K562 (cell line): ENCODE measurements at regions not wholly inside any gene's neighbourhood (a gene's known extent, or its start where the extent isn't known, plus 50 kb on each side); places are given as distances from the start of the nearest gene placed in this dataset.

ENCODE experiments used
- ATAC-seq: fragments of 200-7000 bp; cut with Tn5 transposase; 3 replicates; pipeline ENCODE4 v1.9.1; 2020; ENCODE audit warnings: moderate library complexity
- BruUV-seq: library from RNA; stranded (reverse); fragments of 400-500 nt; replicated peaks from 2 replicates; lab custom pipeline; 2021; lab: Mats Ljungman, UMichigan
- CTCF ChIA-PET: fragments of 300-600 bp; formaldehyde crosslinking; extraction: SDS; loops from one replicate; lab custom pipeline; 2021; ENCODE audit warnings: low intra/inter-chr PET ratio; lab: Yijun Ruan, JAX
- POLR2A ChIA-PET: fragments of 300-600, 350-650 bp; sonication (Branson Sonifier 250); formaldehyde crosslinking; extraction: SDS; loops from one replicate; lab custom pipeline; 2021; ENCODE audit warnings: antibody characterized with exemption, inconsistent platforms; lab: Yijun Ruan, JAX
- DNase-seq, 4 experiments: peaks; one replicate each; pipeline versions ENCODE4 v3.0.0 to v3.0.0-alpha.2; 2011 to 2018; ENCODE audit warnings: low spot score in 3 of 4, mixed read lengths in 3 of 4; ENCODE audit errors: extremely low read depth in 1 of 4
- FAIRE-seq: peaks from 2 replicates; lab custom pipeline; 2011; peaks lifted over from hg19 to GRCh38; lab: Jason Lieb, UNC
- H2AFZ ChIP-seq: 2 replicates; pipeline ENCODE4 v1.6.0; 2011; ENCODE audit warnings: low read depth, low read length, control low read depth, inconsistent platforms
- H3K27ac ChIP-seq: fragments of 200-600 bp; 3 replicates; pipeline ENCODE4 v1.8.0; 2011; ENCODE audit warnings: low read depth, mild to moderate bottlenecking, control low read depth, inconsistent platforms, low read length, moderate library complexity, mixed read lengths; ENCODE audit errors: extremely low read depth
- H3K27me3 ChIP-seq, 2 experiments: fragments of 300-600 bp in 1 of 2; 2 replicates in 1 of 2; 3 replicates in 1 of 2; pipeline versions ENCODE4 v1.6.0 to v1.8.0; 2011; ENCODE audit warnings: inconsistent platforms in 2 of 2, low read length in 2 of 2, mild to moderate bottlenecking in 1 of 2, mixed read lengths in 1 of 2, moderate library complexity in 1 of 2; ENCODE audit not compliant: control insufficient read depth in 2 of 2, insufficient read depth in 2 of 2
- H3K36me3 ChIP-seq: fragments of 300-600 bp; 3 replicates; pipeline ENCODE4 v1.8.0; 2011; ENCODE audit warnings: mild to moderate bottlenecking, low read length, inconsistent platforms; ENCODE audit not compliant: control insufficient read depth, insufficient read depth
- H3K4me1 ChIP-seq, 2 experiments: fragments of 200-600 bp in 1 of 2; replicated peaks in 1 of 2; 2 replicates in 1 of 2; 3 replicates in 1 of 2; pipeline versions ENCODE4 v1.5.1 to v1.8.0; 2011; ENCODE audit warnings: inconsistent platforms in 2 of 2, low read length in 2 of 2, mild to moderate bottlenecking in 1 of 2, mixed read lengths in 1 of 2, moderate library complexity in 1 of 2; ENCODE audit not compliant: control insufficient read depth in 2 of 2, insufficient read depth in 2 of 2
- H3K4me2 ChIP-seq: 2 replicates; pipeline ENCODE4 v1.6.1; 2011; ENCODE audit warnings: low read length, control low read depth, inconsistent platforms, mixed read lengths; ENCODE audit not compliant: insufficient read depth
- H3K4me3 ChIP-seq: fragments of 200-600 bp; sonication (generic), shearing (Covaris generic); 2 replicates; pipeline ENCODE4 v1.5.1; 2016; ENCODE audit warnings: control low read depth, inconsistent platforms
- H3K79me2 ChIP-seq: fragments of 200-600 bp; 3 replicates; pipeline ENCODE4 v1.8.0; 2011; ENCODE audit warnings: low read length, inconsistent platforms; ENCODE audit not compliant: control insufficient read depth, insufficient read depth
- H3K9ac ChIP-seq, 2 experiments: 2 replicates each; pipeline versions ENCODE4 v1.6.0 to v1.6.1; 2011; ENCODE audit warnings: low read depth in 2 of 2, low read length in 2 of 2, control low read depth in 1 of 2, inconsistent platforms in 1 of 2, mild to moderate bottlenecking in 1 of 2, mixed read lengths in 1 of 2; ENCODE audit not compliant: insufficient read depth in 1 of 2
- H3K9me1 ChIP-seq: one replicate; pipeline ENCODE4 v1.6.0; 2011; ENCODE audit warnings: inconsistent platforms, mild to moderate bottlenecking, low read length, moderate library complexity; ENCODE audit not compliant: control insufficient read depth, insufficient read depth
- H3K9me3 ChIP-seq: replicated peaks from 2 replicates; pipeline ENCODE4 v1.5.1; 2011; ENCODE audit warnings: low read depth, low read length, inconsistent platforms; ENCODE audit not compliant: control insufficient read depth, insufficient read depth
- H4K20me1 ChIP-seq: replicated peaks from 2 replicates; pipeline ENCODE4 v1.6.1; 2011; ENCODE audit warnings: low read length, inconsistent platforms, mixed read lengths; ENCODE audit not compliant: control insufficient read depth, insufficient read depth
- CREBBP ChIP-seq: IDR thresholded peaks from one replicate; pipeline ENCODE4 v1.6.1; 2012; ENCODE audit warnings: low read depth, mild to moderate bottlenecking, control low read depth, inconsistent platforms, low read length
- CTCF ChIP-seq, 3 experiments: IDR thresholded peaks in 2 of 3; conservative IDR thresholded peaks in 1 of 3; 2 replicates each; pipeline ENCODE4 v1.5.1; 2011 to 2012; ENCODE audit warnings: low read length in 3 of 3, mild to moderate bottlenecking in 3 of 3, control low read depth in 2 of 3, improper control_type of control experiment in 1 of 3, inconsistent platforms in 1 of 3, low read depth in 1 of 3, mixed read lengths in 1 of 3, moderate library complexity in 1 of 3; ENCODE audit not compliant: insufficient read depth in 2 of 3
- KLF13 ChIP-seq: fragments of 450-650 bp; IDR thresholded peaks from 2 replicates; pipeline ENCODE4 v1.6.1; 2016; ENCODE audit warnings: missing genetic modification characterization, low read depth, mild to moderate bottlenecking, missing compliant biosample characterization, moderate library complexity, borderline replicate concordance
- MBD2 ChIP-seq: sonication (generic); IDR thresholded peaks from 2 replicates; pipeline ENCODE4 v1.6.1; 2016; ENCODE audit warnings: low read depth, borderline replicate concordance
- RAD21 ChIP-seq, 2 experiments: fragments of 250-450 bp in 1 of 2; fragments of 450-650 bp in 1 of 2; sonication (Bioruptor Pico) in 1 of 2; formaldehyde crosslinking in 1 of 2; IDR thresholded peaks in 1 of 2; conservative IDR thresholded peaks in 1 of 2; 2 replicates each; pipeline versions ENCODE4 v1.4.0 to v1.8.0; 2020 to 2022; ENCODE audit warnings: mild to moderate bottlenecking in 2 of 2, moderate library complexity in 1 of 2
- RBM34 ChIP-seq: fragments of 200-400 bp; formaldehyde crosslinking; IDR thresholded peaks from 2 replicates; pipeline ENCODE4 v1.6.1; 2018; ENCODE audit warnings: low read length, borderline replicate concordance; ENCODE audit not compliant: insufficient read depth
- SMC3 ChIP-seq: conservative IDR thresholded peaks from 2 replicates; pipeline ENCODE4 v1.6.1; 2011; ENCODE audit warnings: low read depth, low read length, improper control_type of control experiment; ENCODE audit not compliant: insufficient read depth
- WGBS: fragments of 100-300 bp; shearing (Covaris generic); methylation state at CpG from one replicate; pipeline ENCODE4 v1.1.6; 2016; ENCODE audit warnings: low coverage, mixed read lengths; ENCODE audit not compliant: insufficient coverage; ENCODE audit errors: missing lambda C conversion rate; 5-methylcytosine and 5-hydroxymethylcytosine counted together
- in situ Hi-C: fragments of 300-500 bp; cut with MboI; formaldehyde crosslinking; loops from 4 replicates; pipeline ENCODE4 v1.15.0; 2018; ENCODE audit warnings: inconsistent platforms, mixed read lengths
- intact Hi-C: fragments of 100-400 bp; cut with micrococcal nuclease; formaldehyde crosslinking; loops from 2 replicates; pipeline ENCODE4 v1.14.2; 2022

DNA sequence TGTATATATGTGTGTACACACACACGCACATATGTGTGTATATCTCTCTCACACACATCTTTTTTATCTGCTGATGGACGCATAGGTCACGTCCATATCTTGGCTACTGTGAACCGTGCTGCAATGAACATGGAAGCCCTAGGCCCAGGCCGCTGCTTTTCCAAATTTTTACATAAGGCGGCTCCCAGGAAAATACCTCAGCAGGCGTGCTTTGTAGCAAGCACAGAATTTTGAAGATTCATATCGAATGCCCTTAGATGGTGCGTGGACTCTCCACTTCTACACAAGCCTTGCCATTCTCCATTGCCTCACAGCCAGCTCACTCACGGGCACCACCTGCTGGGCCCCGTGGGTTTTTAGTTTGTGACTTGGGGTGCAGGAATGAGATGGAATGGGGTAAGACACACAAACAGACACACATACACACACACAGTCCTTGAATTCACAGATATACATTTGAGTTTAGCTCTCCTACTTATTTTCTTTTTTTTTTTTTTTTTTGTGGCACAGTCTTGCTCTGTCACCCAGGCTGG, 57.9 kb upstream of the RNF32 start:
- Histone ChIP-seq H3K4me3 (no peak overlapping the region), H3K4me2 (no peak overlapping the region), H3K9me3 (no peaks in the 10 kb centered on the region), H3K9me1 (no peaks in the 10 kb centered on the region), H2AFZ (no peak overlapping the region), H3K27ac (no peak overlapping the region), H3K36me3 (no peaks in the 10 kb centered on the region), H3K9ac (no peak overlapping the region), H3K79me2 (no peaks in the 10 kb centered on the region), H3K4me1 (peaks cover 0 to 6% of the 10 kb centered on the region in 2 experiments; a peak in 1 of 5 replicates), H4K20me1 (peaks cover 2% of the 10 kb centered on the region; the same call in 1 of the 2 replicates), H3K27me3 (peaks cover 30% of the 10 kb centered on the region in 2 experiments)
- no TSS peak for BruUV-seq
- ATAC-seq = peak; percentile 79
- CTCF ChIA-PET = no interaction called here
- 31% methylated on average over 11 of the region's 11 CpGs for WGBS
- DNase-seq = peak in 2 of 4 experiments; percentile 45 to 51
- intact Hi-C loops = no loop called here
- FAIRE-seq = peak; percentile 73
- POLR2A ChIA-PET = no interaction called here
- in situ Hi-C loops = no loop called here
- TF ChIP-seq CTCF (IDR thresholded peaks at IDR 0.05 in 2 of 3, conservative IDR thresholded peaks at IDR 0.05 in 1 of 3; ENCODE audit: insufficient read depth in 2 of 3, low read depth in 1 of 3, low read length in 3 of 3) = peak; percentile 60 to 71 (median 68)
- 0 out of 2 replicates have a peak, but pooled peaks have one; percentile 48 for TF ChIP-seq SMC3
- peak in 1 of 2 experiments; percentile 41; a peak in 2 of 4 replicates for TF ChIP-seq RAD21 (CRISPR knock-in tag; conservative IDR thresholded peaks at IDR 0.05 in 1 of 2, IDR thresholded peaks at IDR 0.05 in 1 of 2)
- TF ChIP-seq MBD2 = no peak
- no peak for TF ChIP-seq RBM34
- no peak for TF ChIP-seq CREBBP
- TF ChIP-seq KLF13 (tag) = no peak
